ENCODE measurements at regions not wholly inside any gene's neighbourhood (a gene's known extent, or its start where the extent isn't known, plus 50 kb on each side); places are given as distances from the start of the nearest gene placed in this dataset.

- no peak overlapping the region for H3K4me3 ChIP-seq
- WGBS, 3 donors: 87 to 92% (median 89%) methylated on average over 1 of the region's 1 CpG
- intact Hi-C loops (cut with DNase I): no loop called here
- no peak for DNase-seq
- H3K9me3 ChIP-seq: no peaks in the 10 kb centered on the region
- H3K36me3 ChIP-seq: no peaks in the 10 kb centered on the region
- H3K27me3 ChIP-seq: no peaks in the 10 kb centered on the region
- no peak for TF ChIP-seq EP300 (IDR thresholded peaks at IDR 0.05)
- no peak for TF ChIP-seq CTCF (IDR thresholded peaks at IDR 0.05)
- TF ChIP-seq POLR2A (IDR thresholded peaks at IDR 0.05): no peak
- H3K27ac ChIP-seq: no peak overlapping the region
- H3K4me1 ChIP-seq (ENCODE audit: insufficient read depth): peaks cover 3% of the 10 kb centered on the region
Observed at GRCh38 chr2:41950666-41950960, 97.2 kb upstream of the PKDCC start.

GRCh38 chr2:41954304-41955291 lies 93.2 kb upstream of the PKDCC start:
- H3K9me3 ChIP-seq: no peaks in the 10 kb centered on the region
- H3K27ac ChIP-seq: no peak overlapping the region
- TF ChIP-seq POLR2A (IDR thresholded peaks at IDR 0.05) (no peak), CTCF (IDR thresholded peaks at IDR 0.05) (no peak), EP300 (IDR thresholded peaks at IDR 0.05) (no peak)
- WGBS, 3 donors: 80 to 86% (median 82%) methylated on average over 16 of the region's 16 CpGs
- H3K27me3 ChIP-seq: no peaks in the 10 kb centered on the region
- H3K4me3 ChIP-seq: no peak overlapping the region
- no peak for DNase-seq
- no peaks in the 10 kb centered on the region for H3K4me1 ChIP-seq (ENCODE audit: insufficient read depth)
- H3K36me3 ChIP-seq: no peaks in the 10 kb centered on the region
- intact Hi-C loops (cut with DNase I): no loop called here

- H3K9me3 ChIP-seq: no peaks in the 10 kb centered on the region
- WGBS, 3 donors: 86 to 90% (median 88%) methylated on average over 5 of the region's 5 CpGs
- H3K4me1 ChIP-seq (ENCODE audit: insufficient read depth): no peaks in the 10 kb centered on the region
- no peak overlapping the region for H3K4me3 ChIP-seq
- H3K36me3 ChIP-seq: no peaks in the 10 kb centered on the region
- no peak for TF ChIP-seq EP300 (IDR thresholded peaks at IDR 0.05)
- no peak for TF ChIP-seq CTCF (IDR thresholded peaks at IDR 0.05)
- TF ChIP-seq POLR2A (IDR thresholded peaks at IDR 0.05): no peak
- intact Hi-C loops (cut with DNase I): no loop called here
- DNase-seq: no peak
- no peak overlapping the region for H3K27ac ChIP-seq
- H3K27me3 ChIP-seq: no peaks in the 10 kb centered on the region
Observed at GRCh38 chr2:41955316-41956043, 92.3 kb upstream of the PKDCC start.

GRCh38 chr2:41957431-41957830 lies 90.4 kb upstream of the PKDCC start:
- no peaks in the 10 kb centered on the region for H3K36me3 ChIP-seq
- H3K27ac ChIP-seq: no peak overlapping the region
- no peaks in the 10 kb centered on the region for H3K27me3 ChIP-seq
- TF ChIP-seq CTCF (IDR thresholded peaks at IDR 0.05) (no peak), POLR2A (IDR thresholded peaks at IDR 0.05) (no peak), EP300 (IDR thresholded peaks at IDR 0.05) (no peak)
- H3K9me3 ChIP-seq: no peaks in the 10 kb centered on the region
- no peaks in the 10 kb centered on the region for H3K4me1 ChIP-seq (ENCODE audit: insufficient read depth)
- no peak for DNase-seq
- 59 to 81% (median 77%) methylated on average over 3 of the region's 3 CpGs for WGBS, 3 donors
- intact Hi-C loops (cut with DNase I): no loop called here
- no peak overlapping the region for H3K4me3 ChIP-seq
